SW 1271 (cell line): ENCODE measurements at regions not wholly inside any gene's neighbourhood (a gene's known extent, or its start where the extent isn't known, plus 50 kb on each side); places are given as distances from the start of the nearest gene placed in this dataset.

Experiments used
- DNase-seq, 2 experiments: peaks; one replicate each; lab custom pipeline; 2025; lab: John Stamatoyannopoulos, UW

- DNase-seq, result no peak
Observed at GRCh38 chr15:91473894-91474545, 374.0 kb downstream of the SV2B start.

GRCh38 chr15:91476861-91477260, 376.6 kb upstream of the SLCO3A1 start:
- DNase-seq, result no peak

- DNase-seq, result no peak
Observed at GRCh38 chr15:91478717-91479191, 374.8 kb upstream of the SLCO3A1 start.

- no peak for DNase-seq
Observed at GRCh38 chr15:91480426-91480825, 373.1 kb upstream of the SLCO3A1 start.

GRCh38 chr15:91482799-91483198, 370.7 kb upstream of the SLCO3A1 start:
- DNase-seq, result no peak

GRCh38 chr15:91484141-91484540, 369.4 kb upstream of the SLCO3A1 start:
- DNase-seq, result no peak

- no peak for DNase-seq
Observed at GRCh38 chr15:91488452-91488851, 365.1 kb upstream of the SLCO3A1 start.

- DNase-seq, result no peak
Observed at GRCh38 chr15:91490211-91490610, 363.3 kb upstream of the SLCO3A1 start.

- DNase-seq, result no peak
Observed at GRCh38 chr15:91491101-91491950, 362.2 kb upstream of the SLCO3A1 start.

GRCh38 chr15:91496754-91497691, 356.5 kb upstream of the SLCO3A1 start:
- DNase-seq, result no peak

- no peak for DNase-seq
Observed at GRCh38 chr15:91498046-91498748, 355.3 kb upstream of the SLCO3A1 start.

- DNase-seq, result no peak
Observed at GRCh38 chr15:91498749-91499062, 354.8 kb upstream of the SLCO3A1 start.

- no peak for DNase-seq
Observed at GRCh38 chr15:91499774-91500383, 353.6 kb upstream of the SLCO3A1 start.

GRCh38 chr15:91508633-91509032, 344.9 kb upstream of the SLCO3A1 start:
- DNase-seq, result no peak

GRCh38 chr15:91514147-91514546, 339.4 kb upstream of the SLCO3A1 start:
- no peak for DNase-seq

- DNase-seq, result no peak
Observed at GRCh38 chr15:91515188-91515754, 338.2 kb upstream of the SLCO3A1 start.

GRCh38 chr15:91516866-91517265, 336.6 kb upstream of the SLCO3A1 start:
- no peak for DNase-seq

GRCh38 chr15:91517491-91518200, 335.9 kb upstream of the SLCO3A1 start:
- DNase-seq, result no peak

- DNase-seq, result no peak
Observed at GRCh38 chr15:91520850-91521249, 332.7 kb upstream of the SLCO3A1 start.

GRCh38 chr15:91521548-91521947, 332.0 kb upstream of the SLCO3A1 start:
- DNase-seq, result no peak
